ENCODE measurements at regions not wholly inside any gene's neighbourhood (a gene's known extent, or its start where the extent isn't known, plus 50 kb on each side); places are given as distances from the start of the nearest gene placed in this dataset.
"Not testable (repeated sequence)": the region's sequence is repeated elsewhere in the genome, so short reads cannot be mapped to it uniquely, and the experiment has no call there.

- no peak for DNase-seq (ENCODE audit: low read depth)
These were observed 814.8 kb downstream of the BRD1 start for GRCh38 chr22:49012712-49013395.

DNA sequence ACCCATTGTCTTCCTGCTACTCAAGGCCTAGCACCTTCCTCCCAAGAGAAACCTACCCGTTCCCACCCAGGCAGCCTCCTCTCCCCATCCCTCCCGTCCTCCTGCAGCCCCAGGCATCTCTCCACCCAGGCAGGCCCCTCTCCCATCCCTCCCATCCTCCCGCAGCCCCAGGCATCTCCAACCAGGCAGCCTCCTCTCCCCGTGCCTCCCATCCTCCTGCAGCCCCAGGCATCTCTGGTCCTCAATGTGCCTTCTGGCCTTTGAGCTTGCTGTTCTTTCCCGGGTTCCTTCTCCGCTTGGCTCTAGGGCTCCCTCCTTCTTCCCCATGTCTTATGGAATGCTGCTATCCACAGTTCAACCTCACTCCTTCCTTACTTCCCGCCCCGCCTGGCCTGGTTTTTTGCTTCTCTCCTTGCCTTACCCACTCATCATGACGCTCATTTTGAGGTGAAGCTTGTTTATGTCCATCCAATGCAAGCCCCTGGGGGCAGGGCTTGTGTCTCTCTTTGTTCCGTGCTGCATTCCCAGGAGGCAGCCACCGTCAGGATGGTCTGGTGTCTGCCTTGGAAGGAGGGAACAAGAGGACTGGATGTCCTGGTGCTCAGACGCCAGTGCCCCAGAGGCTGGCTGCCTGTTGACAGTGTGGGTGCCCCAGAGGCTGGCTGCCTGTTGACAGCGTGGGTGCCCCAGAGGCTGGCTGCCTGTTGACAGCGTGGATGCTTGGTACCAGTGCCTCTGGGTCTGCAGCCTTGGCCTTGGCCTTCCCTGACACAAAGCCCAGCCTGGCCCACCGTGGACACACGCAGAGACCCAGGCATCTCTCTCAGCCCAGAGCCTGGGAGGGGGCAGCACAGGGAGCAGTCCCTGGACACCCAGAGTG, 815.7 kb downstream of the BRD1 start:
- DNase-seq (ENCODE audit: low read depth) = no peak

GRCh38 chr22:49011379-49011768, 816.3 kb downstream of the BRD1 start:
- DNase-seq (ENCODE audit: low read depth) = no peak

DNA sequence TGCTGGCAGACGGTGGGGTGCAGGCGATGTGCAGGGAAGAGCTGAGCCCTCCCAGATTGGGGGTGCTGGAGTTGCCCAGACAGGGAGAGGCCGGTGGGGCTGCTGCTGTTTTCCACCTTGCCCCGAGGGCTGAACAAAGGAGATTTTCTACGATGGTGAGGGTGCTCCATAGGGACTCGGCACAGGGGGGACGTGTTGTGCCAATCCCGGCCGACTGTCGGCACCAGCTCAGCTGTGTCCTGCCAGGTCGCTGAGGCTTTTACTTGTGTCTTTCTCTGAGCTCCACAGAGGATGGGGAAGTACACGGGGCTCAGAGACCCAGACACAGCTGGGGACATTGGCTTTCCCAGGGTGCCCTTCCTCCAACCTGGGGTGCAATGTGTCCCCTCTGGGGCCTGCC, 816.8 kb downstream of the BRD1 start:
- no peak for DNase-seq (ENCODE audit: low read depth)

DNA sequence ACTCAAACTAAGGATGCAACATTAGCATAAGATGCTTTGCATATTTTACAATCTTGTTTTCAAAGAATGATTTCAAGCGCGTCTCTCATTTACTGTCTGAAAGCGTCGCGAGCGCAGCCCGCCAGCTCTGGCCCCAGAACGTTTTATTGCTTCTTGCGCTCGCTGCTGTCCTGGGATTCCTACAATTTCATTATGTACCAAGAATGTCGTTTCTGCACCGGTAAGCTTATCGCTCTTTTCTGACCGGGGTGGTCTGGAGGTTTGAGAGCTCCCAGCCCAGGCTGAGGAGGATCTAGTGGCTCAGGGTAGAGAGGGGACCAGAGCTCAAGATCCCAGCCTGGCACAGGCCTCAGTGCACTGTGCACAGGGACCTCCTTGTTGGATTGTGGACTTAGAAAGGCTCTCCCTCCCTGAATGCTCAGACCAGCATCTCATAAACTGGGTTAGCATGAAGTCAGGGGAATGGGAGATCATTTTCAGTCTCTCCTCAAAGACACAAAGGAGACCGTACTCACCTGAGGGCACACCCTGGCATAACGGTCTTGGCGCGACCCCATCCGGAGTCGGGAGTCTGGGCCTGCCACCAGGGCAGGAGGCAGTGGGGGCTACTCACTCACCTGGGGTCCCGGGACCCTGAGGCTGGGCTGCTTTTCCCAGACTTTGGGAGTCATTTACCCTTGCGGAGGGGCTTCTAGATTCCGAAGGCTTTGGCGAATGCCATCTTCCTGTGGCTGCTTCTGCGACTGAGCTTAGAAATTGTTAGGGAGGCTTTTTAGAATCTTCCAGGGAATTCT, 817.4 kb downstream of the BRD1 start:
- no peak for DNase-seq (ENCODE audit: low read depth)

- no peak for DNase-seq (ENCODE audit: low read depth)
These were observed 818.2 kb downstream of the BRD1 start for GRCh38 chr22:49009359-49010063.

DNA sequence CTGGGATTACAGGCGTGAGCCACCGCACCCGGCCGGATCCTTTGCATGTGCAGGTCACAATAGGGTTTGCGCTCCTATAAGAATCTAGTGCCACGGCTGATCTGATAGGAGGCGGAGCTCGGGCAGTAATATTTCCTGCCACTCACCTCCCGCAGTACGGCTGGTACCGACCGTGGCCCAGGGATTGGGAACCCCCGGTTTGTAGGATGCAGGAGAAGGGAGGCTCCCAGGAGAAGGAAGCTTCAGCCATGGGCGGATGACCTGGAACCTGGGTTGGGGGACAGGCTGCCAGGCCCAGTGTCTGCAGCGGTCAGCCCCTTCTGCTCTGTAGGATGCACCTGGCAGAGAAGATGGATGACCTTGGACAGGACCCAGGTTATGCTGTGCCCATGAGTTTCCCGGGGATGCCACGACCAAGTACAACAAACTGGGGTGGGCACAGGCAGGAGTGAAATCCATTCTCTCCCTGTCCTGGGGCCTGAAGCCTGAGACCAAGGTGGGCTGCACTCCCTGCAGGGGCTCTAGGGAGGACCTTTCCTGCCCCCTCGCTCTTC, 818.9 kb downstream of the BRD1 start:
- no peak for DNase-seq (ENCODE audit: low read depth)

GRCh38 chr22:49007013-49007653, 820.5 kb downstream of the BRD1 start:
- no peak for DNase-seq (ENCODE audit: low read depth)

DNA sequence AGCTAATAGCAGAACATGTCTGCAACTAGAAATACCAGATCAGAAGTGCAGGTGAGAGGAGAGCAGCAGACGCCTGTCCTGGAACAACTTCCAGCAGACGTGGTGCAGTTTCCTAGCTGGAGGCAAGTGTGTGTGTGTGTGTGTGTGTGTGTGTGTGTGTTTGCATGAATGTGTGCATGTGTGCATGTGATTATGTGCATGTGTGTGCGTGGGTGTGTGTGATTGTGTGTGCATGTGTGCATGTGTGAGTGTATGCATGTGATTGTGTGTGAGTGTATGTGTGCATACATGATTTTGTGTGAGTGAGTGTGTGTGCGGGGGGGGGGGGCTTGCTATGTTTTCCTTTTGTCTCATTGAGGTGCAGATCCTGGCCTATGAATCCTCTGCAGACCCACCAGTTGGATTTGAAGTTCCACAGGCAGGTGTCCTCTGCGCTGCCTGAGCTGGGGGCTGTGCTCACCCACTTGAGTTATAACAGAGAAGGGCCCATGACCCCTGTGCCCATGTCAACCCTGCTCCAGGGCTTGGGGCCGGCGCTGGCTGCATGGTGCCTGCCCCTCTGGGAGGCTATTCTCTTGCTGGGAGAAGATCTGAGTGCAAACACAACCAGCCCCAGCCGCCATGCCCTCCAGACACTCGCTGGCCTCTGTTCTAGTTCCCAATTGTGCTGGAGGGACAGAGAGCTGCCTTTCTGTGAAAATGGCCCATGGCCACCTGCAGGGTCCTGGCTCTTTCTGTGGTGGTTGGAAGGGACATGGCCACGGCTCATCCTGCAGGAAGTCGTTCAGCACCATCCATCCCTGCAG, 821.3 kb downstream of the BRD1 start:
- DNase-seq (ENCODE audit: low read depth) = no peak

DNA sequence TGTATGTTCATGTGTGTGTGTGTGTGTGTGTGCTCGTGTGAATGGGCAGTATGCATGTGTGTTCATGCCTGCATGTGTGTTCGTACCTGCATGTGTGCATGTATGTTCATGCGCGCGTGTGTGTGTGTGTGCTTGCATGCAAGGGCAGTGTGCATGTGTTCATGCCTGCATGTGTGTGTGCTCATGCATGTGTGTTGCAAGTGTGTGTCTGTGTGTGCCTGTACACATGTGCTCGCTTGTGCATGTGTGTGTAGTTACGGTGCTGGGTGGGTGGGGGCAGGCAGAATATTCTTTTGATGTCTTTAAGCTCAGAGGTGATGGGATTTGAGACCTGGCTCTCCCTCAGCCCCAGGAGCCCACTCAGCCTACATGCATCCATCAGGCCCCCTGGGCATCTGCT, 822.1 kb downstream of the BRD1 start:
- DNase-seq (ENCODE audit: low read depth) = no peak

DNA sequence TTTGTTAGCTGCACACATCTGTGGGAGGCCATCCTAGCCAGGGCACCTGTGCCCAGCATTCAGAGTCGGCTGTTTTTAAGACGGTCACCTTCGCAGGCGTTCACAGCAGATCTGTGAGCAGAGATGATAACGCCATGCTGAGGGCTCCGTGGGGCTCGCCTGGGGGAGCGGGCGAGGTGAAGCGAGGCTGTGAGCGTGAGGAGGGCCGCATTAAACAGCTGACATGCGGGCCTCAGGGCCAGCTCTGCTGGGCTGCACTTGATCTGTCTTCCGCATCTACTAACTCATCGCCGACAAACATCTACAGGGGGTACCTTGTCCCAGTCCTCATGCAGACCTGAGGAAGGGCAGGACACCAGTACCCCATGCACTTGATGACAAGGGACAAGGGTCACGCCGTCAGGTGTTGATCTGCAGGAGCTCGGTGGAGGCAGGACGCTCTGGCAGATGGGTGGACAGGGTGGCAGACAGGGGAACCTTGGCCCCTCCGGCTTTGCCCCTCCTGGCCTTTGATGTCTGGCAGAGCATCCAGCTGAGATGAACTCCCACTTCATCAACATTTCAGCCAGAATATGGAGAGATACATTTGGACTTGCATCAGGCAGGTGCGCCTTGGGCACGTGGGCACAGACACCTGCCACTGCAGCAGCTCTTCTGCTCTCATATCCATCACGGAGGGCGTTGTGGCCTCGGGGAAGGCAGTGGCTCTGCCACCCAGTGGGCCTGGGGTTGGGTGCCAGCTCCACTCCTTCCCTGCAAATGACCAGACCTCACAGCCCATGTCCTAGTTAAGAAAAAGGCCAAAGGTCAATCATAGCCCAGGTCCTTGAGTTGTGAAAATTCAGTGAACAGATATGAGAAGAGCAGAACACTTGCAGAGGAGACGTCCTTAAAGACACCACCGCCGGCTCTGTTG, 822.9 kb downstream of the BRD1 start:
- no peak for DNase-seq (ENCODE audit: low read depth)

DNA sequence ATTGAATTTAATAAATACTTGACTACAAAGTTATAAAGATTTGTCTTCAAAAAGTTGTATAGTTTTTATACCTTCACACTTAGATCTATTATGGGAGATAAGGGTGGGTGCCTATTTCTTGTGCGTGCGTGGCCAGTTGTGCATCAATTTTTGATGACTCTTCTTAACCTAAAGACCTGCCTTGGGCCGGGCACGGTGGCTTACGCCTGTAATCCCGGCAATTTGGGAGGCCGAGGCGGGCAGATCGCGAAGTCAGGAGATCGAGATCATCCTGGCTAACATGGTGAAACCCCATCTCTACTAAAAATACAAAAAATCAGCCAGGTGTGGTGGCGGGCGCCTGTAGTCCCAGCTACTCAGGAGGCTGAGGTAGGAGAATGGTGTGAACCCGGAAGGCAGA, 830.1 kb downstream of the BRD1 start:
- not testable (repeated sequence) for DNase-seq (ENCODE audit: low read depth)

GRCh38 chr22:48993655-48994054, 834.0 kb downstream of the BRD1 start:
- no peak for DNase-seq (ENCODE audit: low read depth)

DNA sequence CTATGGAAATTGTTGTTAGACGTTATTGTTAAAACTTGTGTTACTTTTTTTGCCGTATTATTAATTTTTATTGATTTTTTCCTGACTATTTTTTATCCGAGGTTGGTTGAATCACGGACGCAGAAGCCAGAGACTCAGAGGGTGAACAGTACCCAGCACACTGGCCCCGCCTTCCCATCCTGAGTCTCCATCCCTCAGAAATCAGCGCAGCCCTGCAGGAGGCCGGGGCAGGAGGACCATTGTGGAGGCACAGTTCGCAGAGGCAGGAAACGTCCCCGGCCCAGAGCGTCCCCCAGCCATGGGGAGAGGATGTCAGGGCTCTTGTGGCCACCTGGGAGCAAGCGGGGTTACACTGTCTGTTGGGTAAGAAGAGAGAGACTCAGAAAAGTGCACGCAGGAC, 843.0 kb downstream of the BRD1 start:
- no peak for DNase-seq (ENCODE audit: low read depth)

DNA sequence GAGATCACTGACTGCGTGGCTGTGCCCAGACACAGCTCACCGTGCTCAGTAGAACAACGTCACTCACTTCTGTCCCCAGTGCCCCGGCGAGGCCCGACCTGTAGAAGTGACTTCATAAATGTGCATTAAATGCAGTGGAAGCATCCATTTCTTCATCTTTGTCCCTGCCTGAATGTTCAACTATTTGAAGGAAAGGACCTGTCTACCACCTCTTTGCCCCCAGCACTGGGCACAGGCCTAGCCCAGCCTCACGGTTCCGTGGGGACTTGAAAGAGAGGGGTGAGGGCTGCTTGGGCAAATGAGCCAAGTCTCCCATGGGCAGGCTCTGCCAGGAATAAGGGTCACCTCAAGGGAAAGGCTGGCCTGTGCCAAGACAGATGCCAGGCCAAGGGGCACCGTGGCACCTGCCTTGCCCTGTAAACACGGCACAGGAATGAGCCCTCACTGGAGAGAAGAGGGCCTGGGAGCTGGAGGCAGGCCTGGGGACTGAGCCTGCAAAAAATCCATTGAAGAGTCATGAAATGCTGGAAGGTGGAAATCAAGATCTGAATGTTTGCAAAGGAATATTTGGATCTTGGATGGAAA, 845.3 kb downstream of the BRD1 start:
- DNase-seq (ENCODE audit: low read depth) = no peak

DNA sequence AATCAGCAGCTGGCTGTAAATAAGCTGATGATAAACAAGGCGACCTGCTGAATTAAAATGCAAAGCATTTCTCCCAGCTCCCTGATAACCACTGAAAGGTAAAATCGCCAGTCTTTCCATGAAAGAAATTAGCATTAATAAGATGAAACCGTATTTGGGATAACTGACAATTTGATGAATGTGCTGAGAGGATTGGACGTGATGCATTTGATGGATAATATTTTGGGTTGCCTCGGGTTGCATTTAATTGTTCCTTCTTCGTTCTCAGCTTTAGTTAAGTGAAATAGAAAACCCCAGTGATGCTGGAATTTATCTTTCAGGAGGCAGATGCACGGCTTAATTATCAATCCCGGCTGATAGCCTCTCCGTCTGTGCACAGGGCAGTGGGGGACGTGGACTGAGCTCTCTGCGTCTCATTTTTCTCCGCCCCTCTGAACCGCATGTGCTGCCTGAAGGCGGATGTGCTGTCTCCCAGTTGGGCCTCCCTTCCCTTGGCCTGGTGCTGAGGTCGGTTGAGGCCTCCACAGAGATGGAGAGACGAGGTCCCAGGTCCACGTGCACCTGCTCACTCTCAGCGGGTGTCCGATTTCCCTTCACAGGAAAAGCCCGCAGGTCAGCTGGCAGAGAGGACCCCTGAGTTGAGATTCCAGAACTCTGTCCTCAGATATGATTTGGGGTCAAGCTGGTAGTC, 846.2 kb downstream of the BRD1 start:
- no peak for DNase-seq (ENCODE audit: low read depth)

DNA sequence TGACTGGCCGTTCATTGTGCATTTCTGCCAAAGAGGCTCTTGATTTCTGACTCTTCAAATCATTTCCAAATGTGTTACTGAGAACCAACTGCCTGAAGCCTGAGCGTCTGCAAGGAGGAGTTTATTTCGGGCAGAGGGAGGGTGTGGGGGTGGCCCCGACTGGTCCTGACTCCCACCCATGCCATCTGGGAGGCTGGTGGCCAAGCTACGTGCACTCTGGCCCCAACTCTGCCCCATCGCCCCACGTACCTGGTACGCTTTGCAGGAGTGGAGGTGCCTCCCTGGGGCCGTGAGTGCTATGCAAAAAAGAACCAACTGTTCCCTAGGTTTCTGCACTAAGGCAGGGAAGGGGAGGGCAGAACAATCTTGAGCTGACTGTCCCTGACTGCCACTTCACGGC, 846.8 kb downstream of the BRD1 start:
- DNase-seq (ENCODE audit: low read depth) = no peak

GRCh38 chr22:48980409-48980808, 847.3 kb downstream of the BRD1 start:
- no peak for DNase-seq (ENCODE audit: low read depth)

Measured in GM04503 (cell line).